Testis (tissue), 2 donors: ENCODE measurements at regions not wholly inside any gene's neighbourhood (a gene's known extent, or its start where the extent isn't known, plus 50 kb on each side); places are given as distances from the start of the nearest gene placed in this dataset.

ENCODE experiments used
- POLR2A ChIP-seq: fragments of 450-650 bp; IDR thresholded peaks from one replicate; pipeline ENCODE4 v1.6.1; 2017; ENCODE audit warnings: antibody characterized with exemption, mild to moderate bottlenecking, moderate library complexity
- TF ChIP-seq, protein P1 (sequence below), 3 experiments: fragments of 450-650 bp in 2 of 3; fragments of 200-600 bp in 1 of 3; sonication (generic) in 1 of 3; IDR thresholded peaks; one replicate each; pipeline ENCODE4 v1.5.1; 2016 to 2019; ENCODE audit warnings: antibody characterized with exemption in 3 of 3, mild to moderate bottlenecking in 2 of 3, moderate library complexity in 1 of 3

DNA sequence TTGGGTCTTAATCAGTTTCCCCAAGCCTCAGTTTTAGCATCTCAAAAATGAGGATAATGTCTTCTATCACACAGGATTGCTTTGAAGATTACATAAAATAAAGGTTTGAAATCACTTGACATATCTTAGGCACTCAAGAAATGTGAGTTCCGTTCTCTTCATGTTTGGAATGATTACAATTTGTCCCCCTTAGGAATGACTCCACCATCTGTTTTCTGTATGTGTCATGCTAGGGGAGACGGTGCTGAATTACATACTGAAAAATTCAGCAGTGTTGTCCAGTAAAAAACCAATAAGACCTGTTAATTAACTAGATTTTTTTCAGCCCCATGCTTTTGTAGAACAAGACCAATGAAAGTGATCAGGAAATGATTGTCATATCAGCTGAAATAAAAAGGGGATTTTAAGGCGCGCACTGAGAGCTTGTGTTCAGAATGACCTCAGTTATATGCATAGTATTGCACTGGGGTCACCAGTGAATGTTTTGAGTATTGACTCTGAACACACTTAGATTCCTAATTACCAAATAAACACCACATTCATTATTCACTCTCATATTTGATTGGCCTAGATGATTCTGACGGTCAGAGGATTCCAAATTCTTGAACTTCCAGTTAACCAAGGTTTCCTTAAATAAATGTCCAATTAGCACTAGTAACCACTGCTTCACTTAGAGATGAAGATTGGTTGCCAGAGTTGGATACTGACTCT is 114.5 kb upstream of the KCNK2 start:
- TF ChIP-seq, protein P1, sequence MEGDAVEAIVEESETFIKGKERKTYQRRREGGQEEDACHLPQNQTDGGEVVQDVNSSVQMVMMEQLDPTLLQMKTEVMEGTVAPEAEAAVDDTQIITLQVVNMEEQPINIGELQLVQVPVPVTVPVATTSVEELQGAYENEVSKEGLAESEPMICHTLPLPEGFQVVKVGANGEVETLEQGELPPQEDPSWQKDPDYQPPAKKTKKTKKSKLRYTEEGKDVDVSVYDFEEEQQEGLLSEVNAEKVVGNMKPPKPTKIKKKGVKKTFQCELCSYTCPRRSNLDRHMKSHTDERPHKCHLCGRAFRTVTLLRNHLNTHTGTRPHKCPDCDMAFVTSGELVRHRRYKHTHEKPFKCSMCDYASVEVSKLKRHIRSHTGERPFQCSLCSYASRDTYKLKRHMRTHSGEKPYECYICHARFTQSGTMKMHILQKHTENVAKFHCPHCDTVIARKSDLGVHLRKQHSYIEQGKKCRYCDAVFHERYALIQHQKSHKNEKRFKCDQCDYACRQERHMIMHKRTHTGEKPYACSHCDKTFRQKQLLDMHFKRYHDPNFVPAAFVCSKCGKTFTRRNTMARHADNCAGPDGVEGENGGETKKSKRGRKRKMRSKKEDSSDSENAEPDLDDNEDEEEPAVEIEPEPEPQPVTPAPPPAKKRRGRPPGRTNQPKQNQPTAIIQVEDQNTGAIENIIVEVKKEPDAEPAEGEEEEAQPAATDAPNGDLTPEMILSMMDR (IDR thresholded peaks at IDR 0.05): no peak
- TF ChIP-seq POLR2A: no peak
